ENCODE measurements at regions not wholly inside any gene's neighbourhood (a gene's known extent, or its start where the extent isn't known, plus 50 kb on each side); places are given as distances from the start of the nearest gene placed in this dataset.

GRCh38 chr17:15036238-15036637 lies 228.9 kb downstream of the PMP22 start:
- Histone ChIP-seq H3K27me3 (no peaks in the 10 kb centered on the region), H3K4me3 (no peak overlapping the region)
- no peak for TF ChIP-seq CTCF (IDR thresholded peaks at IDR 0.05)
- TF ChIP-seq POLR2A (IDR thresholded peaks at IDR 0.05) = no peak

GRCh38 chr17:15031975-15032374 lies 233.2 kb downstream of the PMP22 start:
- DNase-seq = no peak
- TF ChIP-seq CTCF (IDR thresholded peaks at IDR 0.05) = no peak
- TF ChIP-seq POLR2A (IDR thresholded peaks at IDR 0.05) = no peak
- no peaks in the 10 kb centered on the region for H3K9me3 ChIP-seq
- H3K4me1 ChIP-seq = no peaks in the 10 kb centered on the region
- H3K4me3 ChIP-seq = no peak overlapping the region
- H3K36me3 ChIP-seq = no peaks in the 10 kb centered on the region
- no peak overlapping the region for H3K27ac ChIP-seq
- no peaks in the 10 kb centered on the region for H3K27me3 ChIP-seq

More at GRCh38 chr17:15036238-15036637, 228.9 kb downstream of the PMP22 start:
- H3K36me3 ChIP-seq = no peaks in the 10 kb centered on the region
- no peak for DNase-seq
- H3K9me3 ChIP-seq = no peaks in the 10 kb centered on the region
- H3K27ac ChIP-seq = no peak overlapping the region
- no peaks in the 10 kb centered on the region for H3K4me1 ChIP-seq

- no peaks in the 10 kb centered on the region for H3K9me3 ChIP-seq
- no peak for DNase-seq
- H3K27me3 ChIP-seq = no peaks in the 10 kb centered on the region
- H3K4me3 ChIP-seq = no peak overlapping the region
- H3K4me1 ChIP-seq = no peaks in the 10 kb centered on the region
- TF ChIP-seq CTCF (IDR thresholded peaks at IDR 0.05) (no peak), POLR2A (IDR thresholded peaks at IDR 0.05) (no peak)
- H3K36me3 ChIP-seq = no peaks in the 10 kb centered on the region
- H3K27ac ChIP-seq = no peak overlapping the region
These were observed 235.7 kb downstream of the PMP22 start for GRCh38 chr17:15029469-15029868.

- no peak for TF ChIP-seq POLR2A (IDR thresholded peaks at IDR 0.05)
- no peak for TF ChIP-seq CTCF (IDR thresholded peaks at IDR 0.05)
- Histone ChIP-seq H3K27ac (no peak overlapping the region), H3K36me3 (no peaks in the 10 kb centered on the region), H3K4me3 (no peak overlapping the region), H3K4me1 (no peaks in the 10 kb centered on the region), H3K9me3 (no peaks in the 10 kb centered on the region), H3K27me3 (no peaks in the 10 kb centered on the region)
- no peak for DNase-seq
These were observed 237.3 kb downstream of the PMP22 start for GRCh38 chr17:15027853-15028252.

GRCh38 chr17:15026088-15026487 lies 239.0 kb downstream of the PMP22 start:
- Histone ChIP-seq H3K36me3 (no peaks in the 10 kb centered on the region), H3K9me3 (no peaks in the 10 kb centered on the region), H3K4me1 (no peaks in the 10 kb centered on the region), H3K4me3 (no peak overlapping the region), H3K27me3 (no peaks in the 10 kb centered on the region), H3K27ac (no peak overlapping the region)
- TF ChIP-seq CTCF (IDR thresholded peaks at IDR 0.05) (no peak), POLR2A (IDR thresholded peaks at IDR 0.05) (no peak)
- DNase-seq = no peak

Data from Peyer's patch (tissue), 4 donors.